ENCODE measurements at regions not wholly inside any gene's neighbourhood (a gene's known extent, or its start where the extent isn't known, plus 50 kb on each side); places are given as distances from the start of the nearest gene placed in this dataset.

DNA sequence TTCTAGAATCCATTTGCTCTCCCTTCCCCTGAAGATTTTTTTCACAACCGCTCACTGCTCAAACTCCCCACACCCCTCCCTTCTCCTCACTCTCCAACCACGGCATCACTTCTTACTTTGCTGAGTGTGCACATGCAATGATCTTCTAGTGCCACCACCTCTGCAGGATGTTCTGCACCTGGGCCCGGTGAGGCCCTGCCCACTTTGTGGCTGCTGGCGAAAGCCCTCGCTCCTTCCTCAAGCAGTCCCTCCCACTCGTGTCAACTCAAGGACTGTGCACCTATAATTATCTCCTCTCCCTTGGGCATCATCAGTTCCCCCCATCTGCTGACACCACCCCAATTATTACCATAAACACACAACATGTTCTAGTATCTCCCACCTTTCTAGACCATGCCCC lies 91.0 kb upstream of the LANCL2 start:
- TF ChIP-seq EZH2 (IDR thresholded peaks at IDR 0.05; ENCODE audit: borderline replicate concordance, low read depth, low read length, severe bottlenecking), result no peak
- no peak for DNase-seq
- H3K4me2 ChIP-seq (ENCODE audit: insufficient read depth, low read length), result no peak overlapping the region
- H3K27ac ChIP-seq (ENCODE audit: low read length), result no peak overlapping the region
- no peak overlapping the region for H3K4me3 ChIP-seq (ENCODE audit: low read depth in 1 of 2, low read length in 2 of 2)
- no peaks in the 10 kb centered on the region; the same call in 1 of the 2 replicates for H4K20me1 ChIP-seq (ENCODE audit: insufficient read depth, low read length)
- peaks cover 9% of the 10 kb centered on the region for H3K27me3 ChIP-seq (ENCODE audit: insufficient read depth, low read length, poor library complexity)
- H3K9ac ChIP-seq (ENCODE audit: low read depth, low read length), result no peak overlapping the region
- H2AFZ ChIP-seq (ENCODE audit: low read depth, low read length), result no peak overlapping the region
- no peak for ATAC-seq (ENCODE audit: insufficient read depth, low read depth)
- H3K4me1 ChIP-seq (ENCODE audit: insufficient read depth, low read length), result no peaks in the 10 kb centered on the region
- no peaks in the 10 kb centered on the region for H3K36me3 ChIP-seq (ENCODE audit: insufficient read depth, low read length)
- no peaks in the 10 kb centered on the region for H3K9me3 ChIP-seq (ENCODE audit: insufficient read depth, low read length, severe bottlenecking)
- H3K79me2 ChIP-seq (ENCODE audit: insufficient read depth, low read length), result no peaks in the 10 kb centered on the region

DNA sequence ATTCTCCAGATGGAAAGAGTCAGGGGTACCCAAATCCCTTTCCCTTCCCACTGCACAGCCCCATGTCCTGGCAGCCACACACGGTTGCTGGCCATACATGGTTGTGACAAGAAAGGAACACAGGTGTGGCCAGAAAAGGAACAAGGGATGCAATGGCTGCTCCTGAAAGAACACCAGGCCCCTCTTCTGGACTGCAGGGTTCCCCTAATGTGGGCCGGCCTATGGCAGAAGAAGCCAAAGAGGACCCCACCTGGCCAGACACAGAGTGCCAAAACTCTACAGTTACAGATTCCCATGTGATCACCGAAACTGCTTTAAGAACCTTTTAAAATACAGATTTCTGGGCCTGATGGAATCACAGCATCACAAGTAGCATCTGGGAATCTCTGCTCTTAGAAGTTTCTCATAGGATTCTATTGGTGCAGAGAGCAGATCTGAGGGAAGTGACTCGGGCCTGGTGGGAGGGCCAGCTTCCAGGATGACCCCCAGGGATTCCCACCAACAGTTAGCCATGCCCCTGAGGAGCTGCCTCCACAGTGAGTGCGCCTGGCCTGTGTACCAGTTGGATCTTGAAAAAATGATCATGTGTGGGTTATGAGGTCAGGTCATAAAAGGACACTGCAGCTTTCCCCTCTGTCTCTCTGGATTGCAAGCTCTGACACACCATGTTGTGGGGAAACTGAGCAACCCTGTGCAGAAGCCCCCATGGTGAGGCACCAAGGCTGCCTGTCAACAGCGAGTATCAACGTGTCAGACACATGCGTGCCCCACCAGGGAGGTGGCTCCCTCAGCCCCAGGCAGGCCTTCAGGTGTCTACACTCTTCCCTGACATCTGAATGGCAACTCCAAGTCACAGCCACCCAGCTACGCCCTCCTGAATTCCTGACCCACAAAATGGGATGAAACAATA lies 89.6 kb upstream of the LANCL2 start:
- Histone ChIP-seq H3K4me2 (ENCODE audit: insufficient read depth, low read length) (no peak overlapping the region), H3K27me3 (ENCODE audit: insufficient read depth, low read length, poor library complexity) (peaks cover 9% of the 10 kb centered on the region), H3K4me3 (ENCODE audit: low read depth in 1 of 2, low read length in 2 of 2) (no peak overlapping the region), H3K79me2 (ENCODE audit: insufficient read depth, low read length) (no peaks in the 10 kb centered on the region), H3K9ac (ENCODE audit: low read depth, low read length) (no peak overlapping the region), H3K4me1 (ENCODE audit: insufficient read depth, low read length) (no peaks in the 10 kb centered on the region), H3K9me3 (ENCODE audit: insufficient read depth, low read length, severe bottlenecking) (no peaks in the 10 kb centered on the region), H2AFZ (ENCODE audit: low read depth, low read length) (no peak overlapping the region), H3K36me3 (ENCODE audit: insufficient read depth, low read length) (no peaks in the 10 kb centered on the region), H3K27ac (ENCODE audit: low read length) (no peak overlapping the region), H4K20me1 (ENCODE audit: insufficient read depth, low read length) (no peaks in the 10 kb centered on the region; the same call in 1 of the 2 replicates)
- ATAC-seq (ENCODE audit: insufficient read depth, low read depth) (no peak), DNase-seq (no peak)
- TF ChIP-seq EZH2 (IDR thresholded peaks at IDR 0.05; ENCODE audit: borderline replicate concordance, low read depth, low read length, severe bottlenecking), result no peak
- TF ChIP-seq, protein P1, sequence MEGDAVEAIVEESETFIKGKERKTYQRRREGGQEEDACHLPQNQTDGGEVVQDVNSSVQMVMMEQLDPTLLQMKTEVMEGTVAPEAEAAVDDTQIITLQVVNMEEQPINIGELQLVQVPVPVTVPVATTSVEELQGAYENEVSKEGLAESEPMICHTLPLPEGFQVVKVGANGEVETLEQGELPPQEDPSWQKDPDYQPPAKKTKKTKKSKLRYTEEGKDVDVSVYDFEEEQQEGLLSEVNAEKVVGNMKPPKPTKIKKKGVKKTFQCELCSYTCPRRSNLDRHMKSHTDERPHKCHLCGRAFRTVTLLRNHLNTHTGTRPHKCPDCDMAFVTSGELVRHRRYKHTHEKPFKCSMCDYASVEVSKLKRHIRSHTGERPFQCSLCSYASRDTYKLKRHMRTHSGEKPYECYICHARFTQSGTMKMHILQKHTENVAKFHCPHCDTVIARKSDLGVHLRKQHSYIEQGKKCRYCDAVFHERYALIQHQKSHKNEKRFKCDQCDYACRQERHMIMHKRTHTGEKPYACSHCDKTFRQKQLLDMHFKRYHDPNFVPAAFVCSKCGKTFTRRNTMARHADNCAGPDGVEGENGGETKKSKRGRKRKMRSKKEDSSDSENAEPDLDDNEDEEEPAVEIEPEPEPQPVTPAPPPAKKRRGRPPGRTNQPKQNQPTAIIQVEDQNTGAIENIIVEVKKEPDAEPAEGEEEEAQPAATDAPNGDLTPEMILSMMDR (IDR thresholded peaks at IDR 0.05; ENCODE audit: borderline replicate concordance, extremely low read depth, low read length, poor library complexity, severe bottlenecking), result no peak

DNA sequence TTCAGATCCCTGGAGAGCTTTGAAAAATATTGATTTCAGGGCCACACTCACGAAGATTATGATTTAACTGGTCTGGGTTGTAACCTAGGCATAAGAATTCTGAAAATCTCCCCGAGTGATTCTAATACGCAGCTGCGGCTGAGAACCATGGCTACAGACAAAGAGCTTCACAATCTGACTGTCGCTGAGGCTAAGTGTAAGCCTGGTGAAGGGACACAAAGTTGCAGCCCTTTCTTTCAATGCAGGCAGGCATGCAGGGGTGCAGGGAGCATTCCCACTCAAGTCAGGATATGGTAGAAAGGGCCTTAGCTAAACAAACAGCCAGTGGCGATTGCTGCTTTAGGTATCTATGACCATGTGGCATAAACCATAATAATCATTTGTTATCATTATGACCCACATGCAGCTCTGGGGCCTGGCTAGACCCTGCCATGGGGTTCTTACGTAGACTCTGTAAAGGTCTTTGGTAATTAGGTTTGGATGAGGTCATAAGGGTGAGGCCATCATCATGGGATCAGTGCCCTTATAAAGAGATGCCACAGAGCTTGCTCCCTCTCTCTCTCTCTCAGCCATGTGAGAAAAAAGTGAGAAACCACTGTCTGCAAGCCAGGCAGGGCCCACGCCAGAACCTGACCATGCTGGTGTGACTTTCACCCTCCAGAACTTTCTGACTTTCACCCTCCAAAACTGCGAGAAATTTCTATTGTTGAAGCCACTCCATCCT lies 88.4 kb upstream of the LANCL2 start:
- H3K36me3 ChIP-seq (ENCODE audit: insufficient read depth, low read length), result no peaks in the 10 kb centered on the region
- H3K27ac ChIP-seq (ENCODE audit: low read length), result no peak overlapping the region
- peaks cover 9% of the 10 kb centered on the region for H3K27me3 ChIP-seq (ENCODE audit: insufficient read depth, low read length, poor library complexity)
- H4K20me1 ChIP-seq (ENCODE audit: insufficient read depth, low read length), result no peaks in the 10 kb centered on the region; the same call in 1 of the 2 replicates
- H3K79me2 ChIP-seq (ENCODE audit: insufficient read depth, low read length), result no peaks in the 10 kb centered on the region
- H3K9ac ChIP-seq (ENCODE audit: low read depth, low read length), result no peak overlapping the region
- TF ChIP-seq, protein P1 (IDR thresholded peaks at IDR 0.05; ENCODE audit: borderline replicate concordance, extremely low read depth, low read length, poor library complexity, severe bottlenecking), result no peak
- TF ChIP-seq EZH2 (IDR thresholded peaks at IDR 0.05; ENCODE audit: borderline replicate concordance, low read depth, low read length, severe bottlenecking), result no peak
- ATAC-seq (ENCODE audit: insufficient read depth, low read depth) (no peak), DNase-seq (no peak)
- H3K4me3 ChIP-seq (ENCODE audit: low read depth in 1 of 2, low read length in 2 of 2), result no peak overlapping the region
- H3K9me3 ChIP-seq (ENCODE audit: insufficient read depth, low read length, severe bottlenecking), result no peaks in the 10 kb centered on the region
- no peak overlapping the region for H2AFZ ChIP-seq (ENCODE audit: low read depth, low read length)
- H3K4me1 ChIP-seq (ENCODE audit: insufficient read depth, low read length), result no peaks in the 10 kb centered on the region
- no peak overlapping the region for H3K4me2 ChIP-seq (ENCODE audit: insufficient read depth, low read length)

DNA sequence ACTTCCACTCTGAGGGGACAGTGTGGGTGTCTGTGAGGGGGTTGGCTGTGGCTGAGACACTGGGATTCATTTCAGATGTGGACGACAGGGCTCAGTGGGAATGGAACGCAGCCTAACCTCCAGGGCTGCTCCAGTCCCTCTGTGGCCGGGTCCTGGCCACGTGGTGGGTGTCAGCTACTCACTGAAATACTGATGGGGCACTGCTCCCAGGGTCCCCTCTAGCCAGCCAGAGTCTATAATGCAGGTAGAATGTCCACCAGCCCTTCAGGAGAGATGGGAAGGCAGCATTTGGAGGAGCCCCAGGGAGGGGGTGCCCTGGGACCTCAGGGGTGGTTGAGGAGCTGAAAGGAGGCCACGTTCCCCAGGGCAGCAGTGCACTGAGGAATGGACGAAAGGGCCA lies 87.2 kb upstream of the LANCL2 start:
- Histone ChIP-seq H3K9me3 (ENCODE audit: insufficient read depth, low read length, severe bottlenecking) (no peaks in the 10 kb centered on the region), H2AFZ (ENCODE audit: low read depth, low read length) (no peak overlapping the region), H3K4me2 (ENCODE audit: insufficient read depth, low read length) (no peak overlapping the region), H3K79me2 (ENCODE audit: insufficient read depth, low read length) (no peaks in the 10 kb centered on the region), H3K9ac (ENCODE audit: low read depth, low read length) (no peak overlapping the region), H3K4me3 (ENCODE audit: low read depth in 1 of 2, low read length in 2 of 2) (no peak overlapping the region), H3K27me3 (ENCODE audit: insufficient read depth, low read length, poor library complexity) (peaks cover 9% of the 10 kb centered on the region), H3K27ac (ENCODE audit: low read length) (no peak overlapping the region), H3K4me1 (ENCODE audit: insufficient read depth, low read length) (no peaks in the 10 kb centered on the region), H4K20me1 (ENCODE audit: insufficient read depth, low read length) (no peaks in the 10 kb centered on the region; the same call in 1 of the 2 replicates), H3K36me3 (ENCODE audit: insufficient read depth, low read length) (no peaks in the 10 kb centered on the region)
- TF ChIP-seq EZH2 (IDR thresholded peaks at IDR 0.05; ENCODE audit: borderline replicate concordance, low read depth, low read length, severe bottlenecking), result no peak
- TF ChIP-seq, protein P1 (IDR thresholded peaks at IDR 0.05; ENCODE audit: borderline replicate concordance, extremely low read depth, low read length, poor library complexity, severe bottlenecking), result no peak
- ATAC-seq (ENCODE audit: insufficient read depth, low read depth) (no peak), DNase-seq (no peak)
